GM21737 (cell line): ENCODE measurements at regions not wholly inside any gene's neighbourhood (a gene's known extent, or its start where the extent isn't known, plus 50 kb on each side); places are given as distances from the start of the nearest gene placed in this dataset.

Experiments
- ATAC-seq: cut with Tn5 transposase; IDR thresholded peaks from one replicate; pipeline ENCODE4 v1.9.1; 2021; ENCODE audit warnings: mild to moderate bottlenecking, moderate library complexity; ENCODE audit not compliant: unreplicated experiment

GRCh38 chr2:226405465-226405864 is 394.2 kb downstream of the IRS1 start:
- no peak for ATAC-seq

GRCh38 chr2:226403369-226403768 is 396.3 kb downstream of the IRS1 start:
- ATAC-seq, result no peak

GRCh38 chr2:226399006-226399405 is 400.6 kb downstream of the IRS1 start:
- ATAC-seq, result no peak

- ATAC-seq, result no peak
Measured at GRCh38 chr2:226398580-226398979, 401.0 kb downstream of the IRS1 start.

GRCh38 chr2:226396541-226396940 is 403.1 kb downstream of the IRS1 start:
- no peak for ATAC-seq

DNA sequence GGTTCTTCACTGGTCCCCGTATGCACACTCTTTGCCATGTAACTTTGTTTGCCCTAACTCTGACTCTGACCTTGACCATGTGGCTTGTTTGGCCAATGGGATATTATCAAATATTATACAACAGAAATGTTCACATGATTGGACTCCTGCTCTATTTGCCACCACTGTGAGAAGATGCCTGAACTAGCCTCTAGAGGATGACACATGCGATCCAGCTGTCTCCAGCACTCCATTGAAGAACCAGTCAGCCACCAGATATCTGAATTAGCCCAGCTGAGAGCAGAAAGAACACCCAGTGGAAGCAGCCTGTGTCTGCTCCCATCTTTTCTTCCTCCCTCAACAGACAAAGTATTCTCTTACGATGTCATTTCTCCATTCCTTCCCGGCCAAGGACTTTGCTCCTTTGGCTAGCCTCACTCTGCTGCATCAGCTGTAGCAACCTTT is 412.1 kb downstream of the IRS1 start:
- no peak for ATAC-seq

- ATAC-seq, result no peak
Measured at GRCh38 chr2:226383461-226383860, 416.2 kb downstream of the IRS1 start.

DNA sequence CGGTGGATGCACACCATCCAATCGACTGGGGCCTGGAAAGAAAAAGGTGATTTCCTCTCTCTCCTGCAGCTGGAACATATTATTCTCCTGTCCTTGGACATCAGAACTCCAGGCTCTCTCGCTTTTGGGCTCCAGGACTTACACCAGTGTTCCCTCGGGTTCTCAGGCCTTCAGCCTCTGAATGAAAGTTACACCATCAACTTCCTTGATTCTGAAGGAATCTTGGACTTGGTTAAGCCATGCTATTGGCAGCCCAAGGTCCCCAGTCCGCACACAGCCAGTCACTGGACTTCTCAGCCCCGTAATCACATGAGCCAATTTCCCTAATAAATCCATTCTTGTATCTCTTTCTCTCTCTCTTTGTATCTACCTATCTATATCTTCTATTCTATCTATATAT is 418.9 kb downstream of the IRS1 start:
- ATAC-seq, result no peak

DNA sequence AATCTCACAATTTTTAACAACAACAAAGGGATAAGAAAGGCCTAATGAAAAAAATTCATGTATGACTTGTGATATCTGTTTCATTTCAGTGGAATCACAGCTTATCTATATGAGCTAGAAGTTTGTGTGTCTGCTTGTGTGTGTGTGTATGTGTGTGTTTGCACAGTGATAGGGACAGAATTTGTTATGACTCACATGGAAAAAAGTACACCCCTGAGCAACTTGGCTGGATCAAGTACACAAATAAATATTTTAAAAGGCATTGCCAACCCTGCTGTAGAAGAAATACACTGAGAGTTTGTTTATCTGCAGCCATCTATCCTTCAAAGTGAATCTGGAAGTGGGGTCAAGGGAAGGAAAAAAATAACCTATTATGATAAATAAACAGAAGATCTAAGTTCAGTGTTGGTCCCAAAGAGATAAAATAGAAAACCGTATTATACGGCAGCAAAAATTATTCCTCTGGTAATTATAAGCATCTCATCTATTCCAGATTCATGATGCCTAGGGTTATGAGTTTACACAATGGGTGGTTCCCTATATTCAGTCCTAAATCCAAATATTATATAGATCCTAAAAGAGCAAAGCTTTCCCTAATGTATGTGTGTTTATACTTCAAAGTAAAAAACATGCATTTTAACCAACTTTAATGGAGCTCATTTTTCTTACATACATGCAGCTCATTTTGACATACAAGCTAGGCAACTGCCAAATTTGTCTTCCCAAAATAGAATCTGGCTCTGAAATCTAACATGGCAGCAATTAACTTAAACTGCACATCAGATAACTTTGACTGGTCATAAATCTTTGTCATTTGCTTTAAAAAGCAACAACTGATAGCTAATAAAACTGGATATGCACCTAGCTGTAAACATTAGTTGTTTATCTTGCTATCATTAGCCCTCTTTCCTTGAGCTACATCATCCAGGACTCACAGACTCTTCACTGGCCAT is 420.6 kb downstream of the IRS1 start:
- no peak for ATAC-seq

DNA sequence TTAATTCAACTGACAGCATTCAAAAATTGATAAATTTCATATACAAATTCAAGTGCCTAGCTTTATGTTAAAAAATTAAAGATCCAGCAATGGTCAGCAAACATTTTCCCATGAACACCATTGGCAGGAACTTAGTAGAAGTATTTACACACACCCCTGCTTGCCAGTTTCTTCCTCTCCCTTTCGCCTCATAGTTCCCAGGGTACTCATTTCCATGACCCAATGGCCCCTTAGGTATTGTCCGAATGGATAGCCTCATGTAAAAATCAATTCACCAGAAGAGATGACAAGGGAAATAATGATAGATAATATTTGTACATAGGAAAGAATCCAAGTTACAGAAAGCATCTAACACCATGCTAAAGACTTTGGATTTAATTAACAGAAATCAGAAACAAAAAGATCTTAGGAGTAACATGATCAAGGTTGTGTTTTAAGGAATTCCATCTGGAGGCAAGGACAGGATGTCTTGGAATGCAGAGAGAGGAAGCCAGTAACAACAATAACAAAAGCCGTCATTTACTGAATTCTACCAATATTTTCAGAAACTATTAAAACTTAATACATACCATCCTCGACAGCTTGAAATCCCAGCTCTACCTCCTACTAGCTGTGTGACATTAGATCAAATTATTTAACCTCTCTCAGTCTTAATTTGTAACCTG is 423.0 kb downstream of the IRS1 start:
- no peak for ATAC-seq

GRCh38 chr2:226366920-226367319 is 432.7 kb downstream of the IRS1 start:
- no peak for ATAC-seq

GRCh38 chr2:226364217-226364616 is 435.4 kb downstream of the IRS1 start:
- ATAC-seq, result no peak

GRCh38 chr2:226362980-226363379 is 436.6 kb downstream of the IRS1 start:
- ATAC-seq, result no peak

DNA sequence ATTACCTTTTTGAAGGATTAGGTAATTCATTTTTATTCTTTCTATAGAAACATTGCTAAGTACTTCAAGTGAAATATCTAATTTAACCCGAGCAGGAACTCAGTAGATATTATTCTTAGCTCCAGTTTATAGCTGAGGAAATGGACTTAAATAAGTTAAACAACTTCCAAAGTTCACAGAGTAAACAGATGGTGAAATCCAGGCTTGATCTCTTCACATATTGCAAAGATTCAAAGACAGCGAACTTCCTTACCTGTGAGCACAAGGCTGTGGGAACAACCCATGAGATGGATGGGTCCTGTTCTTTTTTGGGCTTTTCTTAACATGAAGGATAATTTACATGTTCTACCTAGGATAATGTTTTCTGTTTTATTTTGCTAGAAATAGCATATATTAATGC is 439.0 kb downstream of the IRS1 start:
- ATAC-seq, result no peak

DNA sequence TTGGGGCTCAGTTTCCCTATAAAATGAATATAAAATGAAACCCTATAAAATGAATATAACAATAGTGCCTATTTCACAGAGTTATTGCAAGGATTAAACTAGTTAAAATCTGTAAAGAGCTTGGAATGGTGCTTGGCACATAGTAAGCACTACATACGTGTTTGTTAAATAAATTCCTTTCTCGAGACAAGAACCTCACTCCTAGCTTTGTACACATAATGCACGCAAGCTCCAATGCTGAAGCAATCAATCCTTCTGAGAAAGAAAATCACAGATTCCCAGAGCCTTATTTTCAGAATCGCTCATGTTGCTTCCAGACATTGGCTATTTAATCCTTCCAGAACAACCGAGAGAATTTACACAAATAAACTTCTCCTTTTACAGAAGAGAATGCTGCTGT is 440.9 kb downstream of the IRS1 start:
- ATAC-seq, result no peak

GRCh38 chr2:226357816-226358215 is 441.8 kb downstream of the IRS1 start:
- no peak for ATAC-seq

DNA sequence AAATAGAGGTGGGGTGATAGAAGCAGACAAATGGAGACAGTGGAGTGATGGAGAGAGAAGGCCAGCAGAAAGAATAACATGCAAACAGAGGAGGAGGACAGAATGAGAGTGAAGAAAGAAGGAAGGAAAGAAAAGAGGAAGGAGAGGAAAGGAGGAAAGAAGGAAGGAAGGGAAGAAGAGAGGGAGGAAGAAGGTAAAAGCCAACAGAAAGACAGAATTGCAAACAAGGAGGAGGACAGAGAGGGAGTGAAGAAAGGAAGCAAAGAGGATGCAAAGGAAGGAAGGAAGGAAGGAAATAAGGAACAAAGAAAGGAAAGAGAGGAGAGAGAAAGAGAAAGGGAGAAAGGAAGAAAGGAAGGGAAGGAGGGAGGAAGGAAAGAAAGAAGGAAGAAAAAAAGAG is 444.0 kb downstream of the IRS1 start:
- no peak for ATAC-seq

DNA sequence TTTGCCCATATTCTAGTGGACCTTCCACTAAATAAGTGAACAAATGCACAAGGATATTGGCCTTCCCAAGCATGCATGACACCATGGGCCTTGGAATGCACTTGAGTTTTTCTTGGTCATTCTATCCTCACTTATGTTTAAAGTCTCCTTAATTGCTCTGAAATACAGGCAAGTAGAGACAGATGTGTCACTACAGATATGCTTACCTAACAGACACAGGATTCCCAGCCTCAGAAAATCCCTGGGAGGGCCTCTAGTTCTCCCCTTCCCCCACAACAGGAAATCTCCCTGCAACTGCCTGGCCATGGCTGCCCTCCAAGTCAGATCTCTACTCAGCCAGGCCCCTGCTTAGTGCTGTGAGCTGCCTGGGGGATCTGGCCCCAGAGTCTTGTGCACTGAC is 445.2 kb downstream of the IRS1 start:
- ATAC-seq, result no peak

- no peak for ATAC-seq
Measured at GRCh38 chr2:226352941-226353560, 446.6 kb downstream of the IRS1 start.

DNA sequence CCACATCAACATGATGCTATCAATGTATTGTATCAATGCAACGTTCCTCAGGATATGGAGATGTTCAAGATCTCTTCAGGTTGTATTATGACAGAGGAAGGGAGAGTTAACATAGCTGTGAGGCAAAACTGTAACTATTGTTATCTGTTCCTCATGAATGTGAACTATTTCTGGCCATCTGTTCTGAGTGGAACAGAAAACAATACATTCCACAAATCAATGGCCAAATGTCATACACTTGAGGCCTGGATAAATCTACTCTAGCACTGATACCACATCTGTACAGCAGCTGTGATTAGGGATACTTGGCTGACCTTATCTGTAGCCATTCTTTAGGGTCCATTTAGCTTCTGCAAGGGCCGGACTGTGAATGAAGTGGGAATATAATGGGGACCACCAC is 447.9 kb downstream of the IRS1 start:
- ATAC-seq, result no peak

DNA sequence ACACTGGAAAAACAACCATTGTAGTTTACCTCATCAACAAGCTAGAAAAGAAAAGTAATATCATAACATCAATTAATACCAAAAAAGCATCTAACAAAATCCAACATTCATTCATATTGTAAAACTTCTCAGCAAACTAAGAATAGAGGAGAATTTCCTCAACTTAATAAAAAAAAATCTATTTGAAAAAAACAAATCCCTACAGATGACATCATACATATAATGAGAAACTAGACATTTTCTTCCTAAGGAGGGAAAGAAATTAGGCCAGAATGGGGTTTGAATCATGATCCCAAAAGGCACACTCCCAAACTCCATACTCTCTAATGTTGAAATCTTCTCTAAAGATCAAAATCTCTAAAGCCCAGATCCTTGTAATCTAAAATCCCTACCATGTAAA is 460.0 kb downstream of the IRS1 start:
- no peak for ATAC-seq

DNA sequence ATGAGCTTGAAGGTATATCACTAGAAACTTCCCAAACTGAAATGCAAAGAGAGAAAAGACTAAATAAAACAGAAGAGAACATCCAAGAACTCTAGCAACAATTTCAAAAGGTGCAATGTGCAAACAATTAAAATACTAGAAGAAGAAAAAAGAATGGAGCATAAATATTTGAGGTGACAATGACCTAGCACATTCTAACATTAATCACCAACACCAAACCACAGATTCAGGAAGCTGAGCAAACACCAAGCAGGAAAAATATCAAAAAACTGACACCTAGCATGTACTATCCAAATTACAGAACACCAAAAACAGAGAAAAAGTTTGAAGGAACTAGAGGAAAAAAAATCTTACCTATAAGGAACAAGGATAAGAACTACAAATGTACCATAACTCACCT is 460.8 kb downstream of the IRS1 start:
- ATAC-seq, result no peak
